GM12873 (cell line): ENCODE measurements at regions not wholly inside any gene's neighbourhood (a gene's known extent, or its start where the extent isn't known, plus 50 kb on each side); places are given as distances from the start of the nearest gene placed in this dataset.

Experiments
- TF ChIP-seq, protein P1 (sequence below): IDR thresholded peaks from 2 replicates; pipeline ENCODE4 v1.5.1; 2012; ENCODE audit warnings: low read depth, mild to moderate bottlenecking, moderate library complexity, low read length, control low read depth; ENCODE audit not compliant: insufficient read depth; ENCODE audit errors: missing control alignments

DNA sequence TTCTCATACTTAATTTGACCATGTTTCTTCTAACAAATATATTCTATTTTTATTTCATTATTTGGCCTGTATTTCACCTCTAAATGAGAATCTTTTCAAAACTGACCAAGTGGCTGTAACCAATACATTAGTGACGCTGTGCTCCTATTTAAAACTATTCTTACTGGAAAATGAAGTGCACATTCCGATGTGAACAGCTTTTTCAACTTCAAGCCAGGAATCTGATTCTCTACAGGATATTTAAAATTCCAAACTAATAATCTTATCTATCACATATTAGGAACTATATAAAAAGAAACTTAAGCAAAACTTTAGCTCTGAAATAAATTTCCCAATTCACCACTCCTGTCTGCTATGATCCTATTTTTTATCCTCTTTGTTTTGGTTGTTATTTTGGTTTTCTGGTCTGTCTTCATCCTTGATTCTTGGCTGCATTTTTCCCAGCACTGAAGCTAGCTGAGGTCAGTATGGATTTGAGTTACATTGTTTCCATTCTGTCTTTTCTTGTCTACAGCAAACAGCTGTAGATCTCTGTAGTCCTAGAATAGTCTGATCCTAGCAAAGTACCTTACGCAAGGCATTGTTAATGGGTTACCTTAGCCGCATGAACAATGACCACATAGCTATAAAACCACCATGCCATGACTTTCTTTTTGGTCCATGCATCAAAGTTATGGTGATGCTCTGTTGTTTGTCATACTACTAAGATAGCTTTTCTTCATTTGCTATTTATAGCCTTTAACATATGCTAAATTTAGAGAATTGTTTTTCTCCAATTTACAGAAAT lies 748.6 kb upstream of the SPRY2 start:
- TF ChIP-seq, protein P1, sequence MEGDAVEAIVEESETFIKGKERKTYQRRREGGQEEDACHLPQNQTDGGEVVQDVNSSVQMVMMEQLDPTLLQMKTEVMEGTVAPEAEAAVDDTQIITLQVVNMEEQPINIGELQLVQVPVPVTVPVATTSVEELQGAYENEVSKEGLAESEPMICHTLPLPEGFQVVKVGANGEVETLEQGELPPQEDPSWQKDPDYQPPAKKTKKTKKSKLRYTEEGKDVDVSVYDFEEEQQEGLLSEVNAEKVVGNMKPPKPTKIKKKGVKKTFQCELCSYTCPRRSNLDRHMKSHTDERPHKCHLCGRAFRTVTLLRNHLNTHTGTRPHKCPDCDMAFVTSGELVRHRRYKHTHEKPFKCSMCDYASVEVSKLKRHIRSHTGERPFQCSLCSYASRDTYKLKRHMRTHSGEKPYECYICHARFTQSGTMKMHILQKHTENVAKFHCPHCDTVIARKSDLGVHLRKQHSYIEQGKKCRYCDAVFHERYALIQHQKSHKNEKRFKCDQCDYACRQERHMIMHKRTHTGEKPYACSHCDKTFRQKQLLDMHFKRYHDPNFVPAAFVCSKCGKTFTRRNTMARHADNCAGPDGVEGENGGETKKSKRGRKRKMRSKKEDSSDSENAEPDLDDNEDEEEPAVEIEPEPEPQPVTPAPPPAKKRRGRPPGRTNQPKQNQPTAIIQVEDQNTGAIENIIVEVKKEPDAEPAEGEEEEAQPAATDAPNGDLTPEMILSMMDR: no peak

DNA sequence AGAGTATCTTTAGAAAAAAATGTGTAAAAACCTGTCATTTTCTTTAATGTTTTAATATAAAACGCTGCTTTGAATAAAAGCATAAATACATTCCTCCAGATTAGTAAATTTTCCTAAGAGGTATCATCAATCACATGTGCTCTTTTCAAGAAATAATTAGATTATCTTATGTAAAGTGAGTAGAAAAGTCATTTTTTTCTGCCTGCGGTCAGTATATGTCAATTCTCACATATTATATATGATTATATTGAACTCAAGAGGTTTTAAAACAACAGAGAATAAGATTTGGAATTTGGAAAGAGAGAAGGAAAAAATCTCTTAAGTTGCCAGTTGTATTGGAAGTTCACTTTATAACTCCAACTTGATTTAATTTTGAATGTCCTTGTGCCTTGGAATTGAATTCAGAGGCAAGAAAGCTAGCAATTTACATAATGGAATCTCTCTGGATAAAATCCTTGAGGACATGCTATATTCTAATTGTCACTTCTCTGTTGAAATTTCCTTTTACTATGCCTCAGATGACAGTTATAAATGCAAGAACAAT lies 740.1 kb upstream of the SPRY2 start:
- TF ChIP-seq, protein P1: no peak

DNA sequence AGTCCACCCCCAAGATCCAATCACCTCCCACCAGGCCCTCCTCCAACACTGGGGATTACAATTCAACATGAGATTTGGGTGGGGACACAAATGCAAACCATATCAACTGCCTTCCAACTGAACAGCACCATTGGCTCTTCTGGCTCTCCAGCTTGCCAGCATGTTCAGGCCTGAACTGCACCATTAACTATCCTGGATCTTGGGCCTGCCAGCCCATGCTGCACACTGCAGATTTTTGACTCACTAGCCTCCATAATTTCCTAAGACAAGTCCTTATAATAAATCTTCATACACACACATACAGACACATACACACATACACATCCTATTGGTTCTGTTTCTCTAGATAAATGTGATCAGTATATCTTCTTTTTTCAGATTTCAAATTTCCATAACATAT lies 737.1 kb upstream of the SPRY2 start:
- TF ChIP-seq, protein P1: no peak

DNA sequence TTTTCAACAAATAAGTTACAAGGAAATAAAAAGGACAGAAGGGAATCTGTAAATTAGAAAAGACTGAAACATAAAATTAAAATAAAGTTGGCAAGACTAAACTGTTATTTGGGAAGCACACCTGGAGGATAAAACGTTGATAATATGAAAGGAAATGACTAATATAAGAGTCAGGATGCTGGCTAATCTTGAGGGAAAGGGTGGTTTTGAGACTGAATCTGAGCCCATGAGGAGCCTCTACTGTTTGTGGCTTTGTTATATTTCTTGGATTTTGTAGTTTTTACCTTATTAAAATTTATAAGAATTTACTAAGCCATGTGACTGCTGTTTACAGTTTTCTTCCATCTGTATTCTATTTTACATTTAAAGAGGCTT lies 718.0 kb upstream of the SPRY2 start:
- TF ChIP-seq, protein P1: no peak

DNA sequence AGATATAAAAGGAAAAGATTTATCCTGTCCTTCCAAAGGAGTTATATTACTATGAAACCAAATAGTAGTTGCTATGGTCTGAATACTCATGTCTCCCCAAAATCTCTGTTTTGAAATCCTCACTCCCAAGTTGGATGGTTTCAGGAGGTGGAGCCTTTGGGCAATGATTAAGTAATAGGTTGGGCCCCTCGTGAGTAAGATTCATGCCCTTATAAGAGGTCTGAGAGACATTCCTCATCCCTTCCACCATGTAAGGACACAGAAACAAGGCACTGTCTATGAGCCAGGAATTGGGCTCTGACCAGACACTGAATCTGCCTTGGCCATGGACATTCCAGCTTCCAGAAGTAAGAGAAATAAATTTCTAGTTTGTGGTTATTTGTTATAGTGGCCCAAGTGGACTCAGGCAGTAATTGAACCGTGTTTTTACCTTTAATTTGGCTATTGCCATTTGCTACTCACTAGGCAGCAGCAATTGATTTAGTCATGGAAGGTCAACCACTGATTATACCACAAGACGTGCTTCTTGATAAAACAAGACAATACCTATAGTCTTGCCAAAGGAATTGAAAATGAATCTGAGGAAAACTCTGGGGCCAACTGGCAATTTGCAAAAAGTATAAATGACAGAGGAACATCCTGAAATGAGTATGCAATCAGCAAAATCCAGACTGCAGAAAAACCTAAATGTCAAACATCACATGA lies 717.4 kb upstream of the SPRY2 start:
- TF ChIP-seq, protein P1: no peak

DNA sequence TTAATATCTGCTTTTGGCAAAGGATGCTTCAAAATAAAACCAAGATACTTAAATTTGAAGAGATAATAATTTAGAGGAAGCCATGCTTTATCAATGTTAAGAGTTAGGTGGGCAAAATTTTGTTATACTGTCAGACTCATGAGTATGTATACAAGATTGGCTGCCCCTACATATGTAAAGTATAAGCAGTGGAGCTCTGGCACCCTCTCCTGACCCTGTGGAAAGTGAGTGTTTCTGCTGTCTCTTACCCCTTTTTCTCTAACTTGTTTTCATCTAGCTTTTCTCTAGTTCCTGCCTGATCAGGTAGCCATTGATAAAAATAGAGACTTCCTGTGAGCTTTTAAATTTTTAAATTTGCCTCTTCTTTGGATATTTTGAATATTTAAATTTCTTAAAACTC lies 710.9 kb upstream of the SPRY2 start:
- TF ChIP-seq, protein P1: no peak

DNA sequence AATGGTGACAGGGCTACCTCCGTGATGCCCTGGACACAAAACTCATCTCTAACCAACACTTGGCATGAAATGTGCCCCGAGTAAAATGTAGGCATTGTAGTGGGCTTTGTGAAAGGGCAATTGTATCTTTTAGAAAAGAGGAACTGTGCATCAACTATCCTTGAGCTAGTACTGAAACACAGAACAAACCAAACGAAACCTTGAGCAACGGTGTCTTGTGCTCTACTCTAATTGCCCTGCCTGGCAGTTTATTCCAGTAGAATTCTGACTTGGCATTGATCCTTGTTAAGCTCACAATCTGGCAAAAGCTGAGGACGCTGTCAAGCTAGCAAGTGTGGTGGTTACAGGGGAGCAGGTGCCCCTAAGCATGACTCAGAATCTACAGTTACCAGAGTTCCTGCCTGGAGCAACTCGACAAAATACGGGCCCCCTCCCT lies 707.1 kb upstream of the SPRY2 start:
- TF ChIP-seq, protein P1: no peak
